ENCODE measurements at regions not wholly inside any gene's neighbourhood (a gene's known extent, or its start where the extent isn't known, plus 50 kb on each side); places are given as distances from the start of the nearest gene placed in this dataset.
A peak's percentile ranks its signal among the peaks of the same experiment; 100 is the strongest.

GRCh38 chr13:74931698-74932433 lies 550.1 kb downstream of the TBC1D4 start:
- no peak for DNase-seq

- DNase-seq = no peak
Measured at GRCh38 chr13:74930402-74931165, 551.4 kb downstream of the TBC1D4 start.

- DNase-seq = no peak
Measured at GRCh38 chr13:74929436-74929835, 552.5 kb downstream of the TBC1D4 start.

GRCh38 chr13:74927823-74928222 lies 554.1 kb downstream of the TBC1D4 start:
- no peak for DNase-seq

- no peak for DNase-seq
Measured at GRCh38 chr13:74922963-74923362, 559.0 kb downstream of the TBC1D4 start.

GRCh38 chr13:74921326-74921725 lies 560.6 kb downstream of the TBC1D4 start:
- DNase-seq = no peak

- no peak for DNase-seq
Measured at GRCh38 chr13:74920920-74921319, 561.0 kb downstream of the TBC1D4 start.

GRCh38 chr13:74920361-74920760 lies 561.6 kb downstream of the TBC1D4 start:
- DNase-seq = no peak

- no peak for DNase-seq
Measured at GRCh38 chr13:74919914-74920313, 562.1 kb downstream of the TBC1D4 start.

- no peak for DNase-seq
Measured at GRCh38 chr13:74912898-74913297, 569.1 kb downstream of the TBC1D4 start.

- DNase-seq = no peak
Measured at GRCh38 chr13:74910415-74910814, 571.6 kb downstream of the TBC1D4 start.

- DNase-seq = no peak
Measured at GRCh38 chr13:74907788-74908187, 574.2 kb downstream of the TBC1D4 start.

GRCh38 chr13:74904556-74904955 lies 577.4 kb downstream of the TBC1D4 start:
- no peak for DNase-seq

GRCh38 chr13:74895042-74895796 lies 586.8 kb downstream of the TBC1D4 start:
- no peak for DNase-seq

- peak; percentile 11 for DNase-seq
Measured at GRCh38 chr13:74892096-74892495, 589.9 kb downstream of the TBC1D4 start.

GRCh38 chr13:74891610-74892009 lies 590.4 kb downstream of the TBC1D4 start:
- no peak for DNase-seq

GRCh38 chr13:74889321-74889720 lies 592.6 kb downstream of the TBC1D4 start:
- DNase-seq = no peak

- peak; percentile 31 for DNase-seq
Measured at GRCh38 chr13:74886502-74886901, 595.5 kb downstream of the TBC1D4 start.

- no peak for DNase-seq
Measured at GRCh38 chr13:74883834-74884233, 598.1 kb downstream of the TBC1D4 start.

- peak; percentile 8 for DNase-seq
Measured at GRCh38 chr13:74871369-74872070, 610.4 kb downstream of the TBC1D4 start.

- DNase-seq = no peak
Measured at GRCh38 chr13:74870865-74871264, 611.1 kb downstream of the TBC1D4 start.

- DNase-seq = no peak
Measured at GRCh38 chr13:74869846-74870245, 612.1 kb downstream of the TBC1D4 start.

Data from tongue (tissue), 1 donor.